GM19025 (cell line): ENCODE measurements at regions not wholly inside any gene's neighbourhood (a gene's known extent, or its start where the extent isn't known, plus 50 kb on each side); places are given as distances from the start of the nearest gene placed in this dataset.
"Not testable (repeated sequence)": the region's sequence is repeated elsewhere in the genome, so short reads cannot be mapped to it uniquely, and the experiment has no call there.

Experiments used
- ATAC-seq: cut with Tn5 transposase; IDR thresholded peaks from one replicate; pipeline ENCODE4 v1.9.1; 2021; ENCODE audit warnings: mild to moderate bottlenecking, low read depth, moderate library complexity; ENCODE audit not compliant: unreplicated experiment

DNA sequence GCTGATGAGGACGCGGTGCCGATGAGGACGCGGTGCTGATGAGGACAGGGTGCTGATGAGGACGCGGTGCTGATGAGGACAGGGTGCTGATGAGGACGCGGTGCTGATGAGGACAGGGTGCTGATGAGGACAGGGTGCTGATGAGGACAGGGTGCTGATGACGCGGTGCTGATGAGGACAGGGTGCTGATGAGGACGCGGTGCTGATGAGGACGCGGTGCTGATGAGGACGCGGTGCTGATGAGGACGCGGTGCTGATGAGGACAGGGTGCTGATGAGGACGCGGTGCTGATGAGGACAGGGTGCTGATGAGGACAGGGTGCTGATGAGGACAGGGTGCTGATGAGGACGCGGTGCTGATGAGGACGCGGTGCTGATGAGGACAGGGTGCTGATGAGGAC, 399.3 kb downstream of the SMOC2 start:
- ATAC-seq: not testable (repeated sequence)

DNA sequence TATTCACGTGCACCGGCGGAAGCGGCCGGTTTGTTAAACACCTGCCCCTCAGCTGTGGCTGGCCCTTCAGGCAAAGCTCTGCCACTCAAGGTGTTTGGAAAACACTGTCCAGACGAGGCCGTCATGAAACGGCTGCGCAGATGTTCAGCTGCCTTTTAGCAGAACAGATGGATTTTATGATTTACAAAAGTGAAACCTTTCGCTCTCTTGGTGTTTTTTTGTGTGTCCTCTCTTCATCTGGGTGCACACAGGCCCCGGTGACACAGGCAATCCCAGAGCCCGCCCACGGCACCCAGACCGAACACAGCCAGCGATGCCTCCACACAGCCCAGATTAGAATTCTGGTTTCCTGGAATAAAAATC, 397.0 kb downstream of the SMOC2 start:
- ATAC-seq: no peak

- no peak for ATAC-seq
Measured at GRCh38 chr6:168837254-168838036, 396.5 kb downstream of the SMOC2 start.

- no peak for ATAC-seq
Measured at GRCh38 chr6:168835991-168836390, 395.0 kb downstream of the SMOC2 start.

DNA sequence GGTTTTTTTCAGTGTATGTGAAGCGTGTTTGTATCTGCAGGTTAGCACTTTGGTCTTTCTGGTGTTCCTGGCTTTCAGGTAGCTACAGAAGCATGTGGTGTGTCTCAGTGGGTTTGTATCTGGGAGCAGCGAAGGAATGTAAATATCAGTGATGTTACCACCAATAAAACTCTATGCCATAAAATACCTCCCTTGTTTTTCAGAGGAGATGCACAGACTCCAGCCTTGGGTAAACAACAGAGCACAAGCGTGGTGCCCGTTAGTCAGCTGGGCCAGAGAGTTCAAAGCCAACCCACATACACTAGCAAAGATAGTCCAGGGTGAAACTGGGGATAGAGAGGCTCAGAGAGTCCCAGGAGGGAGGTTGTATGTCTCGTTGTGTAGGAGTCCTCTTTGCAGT, 393.8 kb downstream of the SMOC2 start:
- no peak for ATAC-seq

DNA sequence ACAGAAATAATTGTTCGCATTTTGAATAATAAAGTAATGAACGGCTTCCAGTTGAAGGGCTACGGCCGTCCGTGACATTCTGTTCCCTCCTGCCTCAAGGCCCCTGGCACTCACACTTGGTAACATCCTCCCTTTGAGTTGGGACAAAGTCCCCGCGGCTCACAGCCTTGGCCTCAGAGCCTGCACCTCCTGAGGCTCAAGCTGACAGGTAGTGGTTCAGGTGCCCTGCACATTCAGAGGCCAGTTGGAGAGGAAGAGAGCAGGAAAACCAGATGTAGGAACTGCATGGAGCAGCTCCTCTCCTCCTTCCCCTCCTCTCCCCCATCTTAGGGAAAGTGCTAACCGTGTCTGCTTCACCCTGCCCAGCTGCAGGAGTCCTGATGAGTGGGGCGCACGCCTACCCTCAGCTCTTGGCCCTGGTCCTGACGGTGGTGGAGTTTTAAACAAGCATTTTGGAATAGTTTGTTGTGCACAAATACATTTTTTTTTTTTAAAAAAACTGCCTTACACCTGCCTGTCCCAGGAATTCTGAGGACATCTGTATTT, 393.1 kb downstream of the SMOC2 start:
- ATAC-seq: no peak

DNA sequence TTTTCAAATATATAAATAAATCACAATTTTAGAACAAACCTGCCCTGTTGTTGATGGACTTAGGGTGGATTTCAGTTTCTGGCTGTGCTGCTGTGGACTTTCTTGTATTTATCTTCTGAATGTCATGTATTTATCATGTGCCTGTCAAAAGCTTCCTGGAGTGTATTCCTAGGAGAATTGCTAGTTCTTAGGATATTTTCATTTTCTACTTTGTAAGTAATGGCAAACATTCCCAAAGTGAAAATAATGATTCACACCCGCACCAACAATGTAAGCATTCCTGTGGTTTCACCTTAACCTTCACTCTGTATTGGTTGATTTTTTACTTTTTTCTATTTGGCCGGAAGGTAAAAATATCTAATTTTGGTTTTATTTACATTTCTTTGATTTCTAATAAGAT, 387.8 kb downstream of the SMOC2 start:
- no peak for ATAC-seq

GRCh38 chr6:168828035-168828434, 387.1 kb downstream of the SMOC2 start:
- no peak for ATAC-seq

DNA sequence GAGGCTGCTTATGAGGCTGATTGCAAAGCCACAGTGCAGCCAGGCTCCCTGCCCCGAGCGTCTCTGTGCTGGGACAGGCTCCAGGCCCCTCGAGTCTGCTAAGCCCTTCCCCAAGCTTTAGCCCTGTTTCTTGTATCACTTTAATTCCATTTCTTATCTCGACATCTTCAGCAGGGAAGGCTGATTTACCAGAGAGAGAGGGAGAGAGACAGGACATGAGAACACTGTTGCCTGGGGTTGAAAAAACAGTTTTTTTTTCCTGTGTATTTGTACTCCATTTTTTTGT, 386.5 kb downstream of the SMOC2 start:
- no peak for ATAC-seq

DNA sequence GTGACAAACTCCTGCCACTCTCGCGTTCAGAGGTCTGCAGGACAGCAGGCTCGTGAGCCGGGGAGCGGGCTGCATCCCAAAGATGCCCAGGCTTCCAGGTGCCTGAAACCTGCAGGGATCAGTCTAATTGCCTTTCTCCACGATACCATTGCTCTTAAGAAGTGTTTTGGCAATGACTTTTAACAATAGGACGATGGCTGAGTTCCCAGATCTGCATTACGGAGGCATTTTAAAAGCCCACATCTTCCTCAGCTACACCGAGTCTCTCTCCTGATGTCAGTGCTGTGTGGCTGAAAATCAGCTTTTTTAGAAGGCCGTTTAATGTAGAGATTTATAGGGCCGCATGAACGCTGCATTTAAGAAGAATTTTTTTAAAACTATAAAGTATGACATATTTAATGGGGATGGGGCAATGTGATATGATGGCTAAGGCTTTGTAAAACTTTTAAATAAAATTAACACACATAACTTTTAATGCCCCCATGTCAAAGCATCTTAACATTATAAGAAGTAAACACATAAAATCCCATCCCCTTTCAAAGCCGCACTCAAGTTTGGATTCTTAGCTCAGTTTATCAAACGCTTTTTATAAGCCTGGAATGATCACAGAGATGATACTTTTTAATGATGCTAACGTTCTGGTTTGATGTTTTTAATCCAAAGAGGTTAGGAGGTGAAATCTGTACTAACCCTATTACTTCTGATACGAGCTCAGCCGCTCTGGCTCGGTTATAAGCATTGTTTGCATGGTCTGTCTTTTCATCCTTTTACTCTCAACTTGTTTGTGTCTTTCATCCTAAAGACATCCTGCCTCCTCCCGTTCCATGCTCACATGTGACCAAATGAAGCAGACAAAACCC, 386.0 kb downstream of the SMOC2 start:
- no peak for ATAC-seq

GRCh38 chr6:168826078-168826390, 385.1 kb downstream of the SMOC2 start:
- ATAC-seq: no peak

DNA sequence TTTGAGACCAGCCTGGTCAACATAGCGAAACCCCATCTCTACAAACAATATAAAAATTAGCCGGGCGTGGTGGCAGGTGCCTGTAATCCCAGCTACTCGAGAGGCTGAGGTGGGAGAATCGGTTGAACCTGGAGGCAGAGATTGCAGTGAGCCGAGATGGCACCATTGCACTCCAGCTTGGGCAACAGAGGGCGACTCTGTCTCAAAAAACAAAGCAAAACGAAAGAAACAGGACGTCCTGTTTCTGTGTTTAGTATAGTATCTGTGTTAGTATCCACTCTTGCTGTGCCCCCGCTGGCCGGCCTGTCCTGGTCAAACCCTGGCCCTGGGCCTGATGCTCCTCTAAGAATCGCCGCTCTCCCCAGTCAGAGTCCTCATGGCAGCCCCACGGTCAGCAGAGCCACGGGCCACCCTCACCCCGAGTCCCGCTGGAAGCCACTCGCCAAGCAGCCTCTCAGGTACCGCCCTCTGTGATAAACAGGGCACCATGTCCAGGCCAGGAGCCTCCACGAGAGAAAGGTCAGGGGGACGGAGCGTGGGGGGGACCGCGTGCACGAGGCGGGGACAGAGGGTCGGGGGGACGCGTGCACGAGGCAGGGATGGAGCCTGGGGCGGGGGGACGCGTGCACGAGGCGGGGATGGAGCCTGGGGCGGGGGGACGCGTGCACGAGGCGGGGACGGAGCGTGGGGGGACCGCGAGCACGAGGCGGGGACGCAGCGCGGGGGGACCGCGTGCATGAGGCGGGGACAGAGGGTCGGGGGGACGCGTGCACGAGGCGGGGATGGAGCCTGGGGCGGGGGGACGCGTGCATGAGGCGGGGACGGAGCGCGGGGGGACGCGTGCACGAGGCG, 384.5 kb downstream of the SMOC2 start:
- ATAC-seq: no peak

- ATAC-seq: no peak
Measured at GRCh38 chr6:168823397-168824212, 382.6 kb downstream of the SMOC2 start.

DNA sequence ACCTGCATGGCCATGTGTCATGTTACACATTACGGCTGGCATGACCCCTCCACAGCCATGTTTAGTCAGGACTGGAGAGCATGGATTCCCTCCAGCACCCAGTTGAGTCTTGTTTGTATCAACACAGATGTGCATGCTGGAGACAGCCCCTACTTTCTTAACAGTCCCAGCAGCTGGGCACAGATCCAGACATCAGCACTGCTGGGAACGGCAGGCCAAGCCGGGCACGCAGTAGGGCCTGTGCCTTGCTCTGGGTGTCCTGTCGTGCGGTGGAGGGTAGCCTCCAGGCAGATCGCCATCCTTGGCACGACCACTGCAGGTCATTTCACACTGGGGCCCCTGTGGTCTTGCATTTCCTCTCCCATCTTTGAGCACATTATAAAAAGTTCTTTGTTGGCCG, 381.4 kb downstream of the SMOC2 start:
- no peak for ATAC-seq

DNA sequence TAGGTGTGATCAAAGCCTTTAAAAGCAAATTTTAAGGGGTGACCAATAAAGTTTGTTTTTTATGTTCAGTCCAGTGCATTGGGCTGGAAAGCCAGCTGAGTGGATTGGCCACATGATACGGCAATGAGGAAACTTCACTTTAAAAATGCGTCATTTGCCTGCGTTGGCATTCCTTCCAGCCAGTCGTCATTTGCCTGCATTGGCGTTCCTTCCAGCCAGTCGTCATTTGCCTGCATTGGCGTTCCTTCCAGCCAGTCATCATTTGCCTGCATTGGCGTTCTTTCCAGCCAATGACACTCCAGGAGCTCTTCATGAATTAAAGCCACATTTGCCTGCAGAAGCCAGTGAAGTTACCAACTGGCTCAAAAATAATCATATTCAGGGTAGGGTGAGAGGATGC, 378.6 kb downstream of the SMOC2 start:
- no peak for ATAC-seq

DNA sequence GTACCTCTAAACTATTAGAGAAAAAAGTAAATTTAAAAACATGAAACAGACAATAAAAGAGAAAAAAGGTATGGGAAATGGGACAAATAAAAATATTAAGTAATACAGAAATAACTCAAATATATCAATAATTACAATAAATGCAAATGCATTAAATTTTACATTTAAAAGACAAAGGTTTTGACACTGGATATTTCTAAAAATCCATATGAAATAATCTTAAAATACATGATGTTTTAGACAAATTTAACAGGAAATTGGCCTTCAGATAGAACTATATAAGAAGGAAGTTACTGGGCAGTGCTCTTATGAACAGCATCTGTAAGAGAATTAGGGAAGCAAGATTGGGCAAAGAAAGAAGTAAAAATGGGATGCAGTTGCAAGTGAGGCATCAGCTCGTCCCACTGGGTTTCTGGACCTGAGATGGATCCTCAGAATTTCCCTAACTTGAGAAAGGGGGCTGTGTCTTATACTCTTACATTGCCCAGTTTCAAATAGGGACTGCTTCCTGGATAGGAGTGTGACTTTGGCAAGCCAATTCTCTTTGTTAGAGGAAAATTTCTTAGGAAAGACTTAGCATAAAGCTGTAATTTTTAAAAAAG, 376.7 kb downstream of the SMOC2 start:
- no peak for ATAC-seq

DNA sequence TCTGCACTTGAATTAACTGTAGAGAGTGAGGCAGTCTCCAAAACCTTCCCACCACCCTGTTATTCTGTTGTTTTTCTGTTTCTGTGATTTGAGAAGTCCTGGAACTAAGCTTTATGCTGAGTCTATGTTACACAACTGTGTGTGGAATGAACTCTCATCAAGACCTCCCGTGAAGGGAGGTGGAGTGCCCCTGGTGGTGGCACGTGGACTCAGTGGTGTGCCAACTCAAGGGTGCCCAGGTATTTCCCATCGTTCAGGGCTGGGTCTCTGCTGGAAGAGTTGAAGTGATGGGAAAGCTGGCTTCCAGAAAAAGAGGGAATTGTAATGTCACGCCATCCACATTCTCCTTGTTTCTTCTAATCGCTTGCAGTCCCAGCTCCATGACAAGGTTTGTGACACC, 374.2 kb downstream of the SMOC2 start:
- no peak for ATAC-seq

GRCh38 chr6:168808232-168808631, 367.2 kb downstream of the SMOC2 start:
- no peak for ATAC-seq

GRCh38 chr6:168804331-168804730, 363.3 kb downstream of the SMOC2 start:
- no peak for ATAC-seq

GRCh38 chr6:168803874-168804273, 362.9 kb downstream of the SMOC2 start:
- ATAC-seq: no peak
